VCaP (cell line): ENCODE measurements at regions not wholly inside any gene's neighbourhood (a gene's known extent, or its start where the extent isn't known, plus 50 kb on each side); places are given as distances from the start of the nearest gene placed in this dataset.

ENCODE experiments used
- H3K27ac ChIP-seq: fragments of 450-650 bp; 2 replicates; pipeline ENCODE4 v1.5.1; 2017
- CTCF ChIP-seq: fragments of 450-650 bp; conservative IDR thresholded peaks from 2 replicates; pipeline ENCODE4 v1.5.1; 2017; ENCODE audit warnings: mild to moderate bottlenecking, moderate library complexity

GRCh38 chr2:56685205-56685604 is 501.4 kb downstream of the CCDC85A start:
- H3K27ac ChIP-seq, result no peak overlapping the region
- no peak for TF ChIP-seq CTCF

- TF ChIP-seq CTCF, result no peak
- H3K27ac ChIP-seq, result no peak overlapping the region
Observed at GRCh38 chr2:56687169-56687568, 503.4 kb downstream of the CCDC85A start.

GRCh38 chr2:56688661-56689060 is 504.9 kb downstream of the CCDC85A start:
- no peak overlapping the region for H3K27ac ChIP-seq
- no peak for TF ChIP-seq CTCF

- H3K27ac ChIP-seq, result no peak overlapping the region
- no peak for TF ChIP-seq CTCF
Observed at GRCh38 chr2:56693501-56693900, 509.7 kb downstream of the CCDC85A start.

- H3K27ac ChIP-seq, result no peak overlapping the region
- TF ChIP-seq CTCF, result no peak
Observed at GRCh38 chr2:56703001-56703400, 519.2 kb downstream of the CCDC85A start.

GRCh38 chr2:56705713-56706112 is 521.9 kb downstream of the CCDC85A start:
- no peak overlapping the region for H3K27ac ChIP-seq
- TF ChIP-seq CTCF, result no peak

GRCh38 chr2:56707218-56707617 is 523.4 kb downstream of the CCDC85A start:
- TF ChIP-seq CTCF, result no peak
- no peak overlapping the region for H3K27ac ChIP-seq

- TF ChIP-seq CTCF, result no peak
- no peak overlapping the region for H3K27ac ChIP-seq
Observed at GRCh38 chr2:56707650-56708049, 523.9 kb downstream of the CCDC85A start.
